ENCODE measurements at regions not wholly inside any gene's neighbourhood (a gene's known extent, or its start where the extent isn't known, plus 50 kb on each side); places are given as distances from the start of the nearest gene placed in this dataset.
"Not testable (repeated sequence)": the region's sequence is repeated elsewhere in the genome, so short reads cannot be mapped to it uniquely, and the experiment has no call there.

GRCh38 chr9:93801581-93802284 is 153.4 kb downstream of the BARX1 start:
- H3K27me3 Mint-ChIP-seq, result no peaks in the 10 kb centered on the region
- H3K36me3 Mint-ChIP-seq (ENCODE audit: low read depth), result no peaks in the 10 kb centered on the region
- intact Hi-C loops (cut with micrococcal nuclease), result no loop called here
- H3K9me3 Mint-ChIP-seq, result no peaks in the 10 kb centered on the region
- H3K27ac Mint-ChIP-seq, result no peak overlapping the region
- no peaks in the 10 kb centered on the region for H3K4me1 Mint-ChIP-seq (ENCODE audit: low read depth)
- no peak overlapping the region for H3K4me3 Mint-ChIP-seq

- no peak overlapping the region for H3K4me3 Mint-ChIP-seq
- H3K36me3 Mint-ChIP-seq (ENCODE audit: low read depth), result no peaks in the 10 kb centered on the region
- H3K27me3 Mint-ChIP-seq, result no peaks in the 10 kb centered on the region
- H3K27ac Mint-ChIP-seq, result no peak overlapping the region
- intact Hi-C loops (cut with micrococcal nuclease), result no loop called here
- no peaks in the 10 kb centered on the region for H3K4me1 Mint-ChIP-seq (ENCODE audit: low read depth)
- H3K9me3 Mint-ChIP-seq, result no peaks in the 10 kb centered on the region
Measured at GRCh38 chr9:93801120-93801519, 154.0 kb downstream of the BARX1 start.

- Mint-ChIP-seq H3K9me3 (peaks cover 7% of the 10 kb centered on the region), H3K36me3 (ENCODE audit: low read depth) (no peaks in the 10 kb centered on the region), H3K27ac (no peak overlapping the region), H3K4me3 (no peak overlapping the region), H3K27me3 (peaks cover 9% of the 10 kb centered on the region), H3K4me1 (ENCODE audit: low read depth) (no peaks in the 10 kb centered on the region)
- intact Hi-C loops (cut with micrococcal nuclease), result no loop called here
Measured at GRCh38 chr9:93792358-93792757, 162.8 kb downstream of the BARX1 start.

GRCh38 chr9:93786204-93786603 is 169.0 kb downstream of the BARX1 start:
- Mint-ChIP-seq H3K36me3 (ENCODE audit: low read depth) (no peaks in the 10 kb centered on the region), H3K9me3 (peaks cover 12% of the 10 kb centered on the region), H3K4me1 (ENCODE audit: low read depth) (no peaks in the 10 kb centered on the region), H3K27ac (no peak overlapping the region), H3K4me3 (no peak overlapping the region), H3K27me3 (peaks cover 15% of the 10 kb centered on the region)
- intact Hi-C loops (cut with micrococcal nuclease), result no loop called here

GRCh38 chr9:93776873-93777272 is 178.3 kb downstream of the BARX1 start:
- Mint-ChIP-seq H3K4me1 (ENCODE audit: low read depth) (no peaks in the 10 kb centered on the region), H3K27ac (no peak overlapping the region), H3K4me3 (no peak overlapping the region), H3K27me3 (no peaks in the 10 kb centered on the region), H3K36me3 (ENCODE audit: low read depth) (no peaks in the 10 kb centered on the region), H3K9me3 (no peaks in the 10 kb centered on the region)
- intact Hi-C loops (cut with micrococcal nuclease), result no loop called here

GRCh38 chr9:93776256-93776655 is 178.9 kb downstream of the BARX1 start:
- peaks cover 2% of the 10 kb centered on the region for H3K27me3 Mint-ChIP-seq
- intact Hi-C loops (cut with micrococcal nuclease), result no loop called here
- no peak overlapping the region for H3K27ac Mint-ChIP-seq
- H3K4me3 Mint-ChIP-seq, result no peak overlapping the region
- no peaks in the 10 kb centered on the region for H3K9me3 Mint-ChIP-seq
- H3K4me1 Mint-ChIP-seq (ENCODE audit: low read depth), result no peaks in the 10 kb centered on the region
- no peaks in the 10 kb centered on the region for H3K36me3 Mint-ChIP-seq (ENCODE audit: low read depth)

- Mint-ChIP-seq H3K27ac (no peak overlapping the region), H3K4me3 (no peak overlapping the region), H3K36me3 (ENCODE audit: low read depth) (no peaks in the 10 kb centered on the region), H3K9me3 (no peaks in the 10 kb centered on the region), H3K4me1 (ENCODE audit: low read depth) (no peaks in the 10 kb centered on the region), H3K27me3 (peaks cover 2% of the 10 kb centered on the region)
- intact Hi-C loops (cut with micrococcal nuclease), result no loop called here
Measured at GRCh38 chr9:93774331-93775102, 180.6 kb downstream of the BARX1 start.

- Mint-ChIP-seq H3K9me3 (peaks cover under 1% of the 10 kb centered on the region), H3K4me3 (no peak overlapping the region), H3K27ac (no peak overlapping the region), H3K4me1 (ENCODE audit: low read depth) (no peaks in the 10 kb centered on the region), H3K27me3 (peaks cover 2% of the 10 kb centered on the region), H3K36me3 (ENCODE audit: low read depth) (no peaks in the 10 kb centered on the region)
- intact Hi-C loops (cut with micrococcal nuclease), result no loop called here
Measured at GRCh38 chr9:93771276-93771675, 183.9 kb downstream of the BARX1 start.

GRCh38 chr9:93761822-93762221 is 185.4 kb downstream of the PHF2 start:
- Mint-ChIP-seq H3K4me1 (ENCODE audit: low read depth) (no peaks in the 10 kb centered on the region), H3K27ac (no peak overlapping the region), H3K27me3 (no peaks in the 10 kb centered on the region), H3K9me3 (peaks cover 26% of the 10 kb centered on the region), H3K36me3 (ENCODE audit: low read depth) (no peaks in the 10 kb centered on the region), H3K4me3 (no peak overlapping the region)
- intact Hi-C loops (cut with micrococcal nuclease), result no loop called here

GRCh38 chr9:93750045-93750444 is 173.7 kb downstream of the PHF2 start:
- H3K4me3 Mint-ChIP-seq, result no peak overlapping the region
- H3K36me3 Mint-ChIP-seq (ENCODE audit: low read depth), result no peaks in the 10 kb centered on the region
- H3K9me3 Mint-ChIP-seq, result peaks cover 80% of the 10 kb centered on the region
- H3K27me3 Mint-ChIP-seq, result no peaks in the 10 kb centered on the region
- intact Hi-C loops (cut with micrococcal nuclease), result no loop called here
- no peak overlapping the region for H3K27ac Mint-ChIP-seq
- H3K4me1 Mint-ChIP-seq (ENCODE audit: low read depth), result no peaks in the 10 kb centered on the region

GRCh38 chr9:93748827-93749226 is 172.4 kb downstream of the PHF2 start:
- peaks cover 72% of the 10 kb centered on the region for H3K9me3 Mint-ChIP-seq
- H3K4me1 Mint-ChIP-seq (ENCODE audit: low read depth); H3K27me3 Mint-ChIP-seq; H3K36me3 Mint-ChIP-seq (ENCODE audit: low read depth); intact Hi-C loops (cut with micrococcal nuclease); H3K4me3 Mint-ChIP-seq; H3K27ac Mint-ChIP-seq: not testable (repeated sequence)

GRCh38 chr9:93731963-93732362 is 155.6 kb downstream of the PHF2 start:
- no peak overlapping the region for H3K27ac Mint-ChIP-seq
- H3K4me3 Mint-ChIP-seq, result no peak overlapping the region
- H3K9me3 Mint-ChIP-seq, result peaks cover 50% of the 10 kb centered on the region
- H3K36me3 Mint-ChIP-seq (ENCODE audit: low read depth), result no peaks in the 10 kb centered on the region
- intact Hi-C loops (cut with micrococcal nuclease), result no loop called here
- H3K27me3 Mint-ChIP-seq, result peaks cover 4% of the 10 kb centered on the region
- no peaks in the 10 kb centered on the region for H3K4me1 Mint-ChIP-seq (ENCODE audit: low read depth)

GRCh38 chr9:93730648-93731047 is 154.3 kb downstream of the PHF2 start:
- H3K36me3 Mint-ChIP-seq (ENCODE audit: low read depth), result no peaks in the 10 kb centered on the region
- H3K4me1 Mint-ChIP-seq (ENCODE audit: low read depth), result no peaks in the 10 kb centered on the region
- intact Hi-C loops (cut with micrococcal nuclease), result no loop called here
- no peak overlapping the region for H3K27ac Mint-ChIP-seq
- no peak overlapping the region for H3K4me3 Mint-ChIP-seq
- peaks cover 50% of the 10 kb centered on the region for H3K9me3 Mint-ChIP-seq
- peaks cover 4% of the 10 kb centered on the region for H3K27me3 Mint-ChIP-seq

GRCh38 chr9:93730217-93730616 is 153.8 kb downstream of the PHF2 start:
- peaks cover 50% of the 10 kb centered on the region for H3K9me3 Mint-ChIP-seq
- H3K27me3 Mint-ChIP-seq, result peaks cover 4% of the 10 kb centered on the region

More at GRCh38 chr9:93730217-93730616, 153.8 kb downstream of the PHF2 start:
- Mint-ChIP-seq H3K36me3 (ENCODE audit: low read depth) (no peaks in the 10 kb centered on the region), H3K4me3 (no peak overlapping the region), H3K4me1 (ENCODE audit: low read depth) (no peaks in the 10 kb centered on the region), H3K27ac (no peak overlapping the region)
- intact Hi-C loops (cut with micrococcal nuclease), result no loop called here
